ENCODE measurements at regions not wholly inside any gene's neighbourhood (a gene's known extent, or its start where the extent isn't known, plus 50 kb on each side); places are given as distances from the start of the nearest gene placed in this dataset.

DNA sequence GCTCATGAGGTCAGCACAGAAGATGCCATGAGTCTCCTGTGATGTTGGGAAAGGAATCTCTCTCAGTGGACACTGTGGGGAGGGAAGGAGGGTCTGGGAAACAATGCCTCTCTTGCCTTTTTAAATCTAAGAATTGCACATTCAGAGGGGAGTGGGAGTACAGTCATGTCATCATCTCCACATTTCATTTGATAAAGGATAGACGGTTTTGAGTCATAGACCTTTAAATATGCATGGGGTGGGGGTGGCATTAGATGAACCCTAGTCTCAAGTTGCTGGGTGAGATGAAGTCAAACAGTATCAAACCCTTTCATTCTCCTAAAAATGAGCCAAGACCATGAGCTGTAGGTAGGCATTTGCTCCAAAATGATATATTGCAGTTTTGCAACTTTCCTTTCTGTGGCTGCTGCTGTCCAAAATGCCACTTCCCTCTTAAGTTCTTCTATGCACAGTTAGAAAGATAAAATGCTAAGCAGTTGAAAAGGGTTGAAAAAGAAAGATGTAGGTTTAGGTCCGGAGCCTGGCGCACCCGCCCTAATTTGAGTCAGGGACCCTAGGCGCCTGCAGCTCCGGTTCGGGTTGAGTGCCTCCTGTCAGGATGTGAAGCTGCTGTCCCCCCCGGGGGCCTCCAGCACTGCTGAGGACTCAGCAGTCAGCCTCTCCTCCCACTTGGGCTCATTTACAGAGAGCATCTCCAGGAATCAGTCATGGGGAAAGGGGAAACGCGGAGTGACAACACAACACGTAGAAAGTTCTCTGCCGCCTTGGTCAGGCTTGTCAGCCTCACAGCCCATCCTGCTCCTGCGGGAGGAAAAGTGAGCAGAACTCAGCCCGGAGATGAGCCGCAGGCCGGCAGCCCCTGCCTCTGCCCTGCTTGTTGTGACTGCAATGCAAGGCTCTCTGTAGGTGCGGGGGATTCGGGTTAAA is 479.3 kb upstream of the RUNX1 start:
- H3K36me3 ChIP-seq = no peaks in the 10 kb centered on the region
- intact Hi-C loops (cut with DNase I; ENCODE audit: low total_unique reads) = no loop called here
- no peak for DNase-seq
- in situ Hi-C loops (cut with MboI; ENCODE audit: low sequenced_read_pairs in 4 of 4) = no loop called here
- H3K4me3 ChIP-seq = peak overlapping the region; percentile 9 to 39 (median 34)
- no peak for TF ChIP-seq POLR2A (IDR thresholded peaks at IDR 0.05)
- TF ChIP-seq, protein P1, sequence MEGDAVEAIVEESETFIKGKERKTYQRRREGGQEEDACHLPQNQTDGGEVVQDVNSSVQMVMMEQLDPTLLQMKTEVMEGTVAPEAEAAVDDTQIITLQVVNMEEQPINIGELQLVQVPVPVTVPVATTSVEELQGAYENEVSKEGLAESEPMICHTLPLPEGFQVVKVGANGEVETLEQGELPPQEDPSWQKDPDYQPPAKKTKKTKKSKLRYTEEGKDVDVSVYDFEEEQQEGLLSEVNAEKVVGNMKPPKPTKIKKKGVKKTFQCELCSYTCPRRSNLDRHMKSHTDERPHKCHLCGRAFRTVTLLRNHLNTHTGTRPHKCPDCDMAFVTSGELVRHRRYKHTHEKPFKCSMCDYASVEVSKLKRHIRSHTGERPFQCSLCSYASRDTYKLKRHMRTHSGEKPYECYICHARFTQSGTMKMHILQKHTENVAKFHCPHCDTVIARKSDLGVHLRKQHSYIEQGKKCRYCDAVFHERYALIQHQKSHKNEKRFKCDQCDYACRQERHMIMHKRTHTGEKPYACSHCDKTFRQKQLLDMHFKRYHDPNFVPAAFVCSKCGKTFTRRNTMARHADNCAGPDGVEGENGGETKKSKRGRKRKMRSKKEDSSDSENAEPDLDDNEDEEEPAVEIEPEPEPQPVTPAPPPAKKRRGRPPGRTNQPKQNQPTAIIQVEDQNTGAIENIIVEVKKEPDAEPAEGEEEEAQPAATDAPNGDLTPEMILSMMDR (IDR thresholded peaks at IDR 0.05 in 4 of 5, conservative IDR thresholded peaks at IDR 0.05 in 1 of 5) = no peak
- no peak overlapping the region for H3K27ac ChIP-seq
- H3K27me3 ChIP-seq = no peaks in the 10 kb centered on the region
- ATAC-seq = no peak
- no peaks in the 10 kb centered on the region for H3K9me3 ChIP-seq
- H3K4me1 ChIP-seq = no peaks in the 10 kb centered on the region

DNA sequence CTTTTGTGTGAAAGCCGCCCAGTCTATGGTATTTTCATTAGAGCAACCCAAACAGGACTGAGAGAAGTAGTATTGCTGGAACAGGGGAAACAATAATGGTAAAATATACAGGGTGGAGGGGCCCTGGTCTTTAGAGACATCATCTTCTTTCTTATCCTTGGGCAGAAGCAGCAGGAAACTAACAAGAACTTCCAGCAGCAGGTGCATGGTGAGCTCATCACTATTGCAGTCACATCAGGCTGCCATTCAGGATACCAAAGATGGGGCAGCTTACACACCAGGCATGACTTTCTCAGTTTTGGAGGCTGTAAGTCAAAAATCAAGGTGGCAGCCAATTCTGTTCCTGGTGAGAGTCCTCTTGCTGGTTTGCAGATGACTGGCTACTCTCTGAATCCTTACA is 478.3 kb upstream of the RUNX1 start:
- H3K4me3 ChIP-seq = no peak overlapping the region
- H3K9me3 ChIP-seq = no peaks in the 10 kb centered on the region
- intact Hi-C loops (cut with DNase I; ENCODE audit: low total_unique reads) (no loop called here), in situ Hi-C loops (cut with MboI; ENCODE audit: low sequenced_read_pairs in 4 of 4) (no loop called here)
- no peak for ATAC-seq
- H3K4me1 ChIP-seq = no peaks in the 10 kb centered on the region
- H3K27me3 ChIP-seq = no peaks in the 10 kb centered on the region
- DNase-seq = no peak
- TF ChIP-seq, protein P1 (IDR thresholded peaks at IDR 0.05 in 4 of 5, conservative IDR thresholded peaks at IDR 0.05 in 1 of 5) = no peak
- no peak for TF ChIP-seq POLR2A (IDR thresholded peaks at IDR 0.05)
- H3K36me3 ChIP-seq = no peaks in the 10 kb centered on the region
- H3K27ac ChIP-seq = no peak overlapping the region

DNA sequence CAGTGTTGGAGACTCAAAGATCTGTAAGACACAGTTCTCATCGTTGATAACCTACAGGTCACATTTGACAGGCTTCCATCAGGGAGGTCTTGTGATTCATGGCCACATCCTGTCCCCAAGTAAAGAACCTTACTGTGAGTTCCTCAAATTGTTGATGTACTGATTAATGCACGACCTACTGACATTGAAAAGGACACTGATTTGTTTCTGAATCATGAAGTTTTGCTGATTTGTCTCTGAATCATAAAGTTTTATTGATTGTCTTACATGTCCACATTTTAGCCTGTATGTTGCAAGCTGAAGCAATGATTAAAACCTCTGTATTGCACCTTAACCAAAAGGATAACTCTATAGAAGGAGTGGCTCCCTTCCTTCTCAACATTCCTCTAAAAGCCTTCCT is 476.3 kb upstream of the RUNX1 start:
- in situ Hi-C loops (cut with MboI; ENCODE audit: low sequenced_read_pairs in 4 of 4) = no loop called here
- intact Hi-C loops (cut with DNase I; ENCODE audit: low total_unique reads) = no loop called here
- no peaks in the 10 kb centered on the region for H3K4me1 ChIP-seq
- DNase-seq (no peak), ATAC-seq (no peak)
- no peaks in the 10 kb centered on the region for H3K36me3 ChIP-seq
- H3K27ac ChIP-seq = no peak overlapping the region
- H3K27me3 ChIP-seq = no peaks in the 10 kb centered on the region
- no peaks in the 10 kb centered on the region for H3K9me3 ChIP-seq
- H3K4me3 ChIP-seq = no peak overlapping the region
- no peak for TF ChIP-seq POLR2A (IDR thresholded peaks at IDR 0.05)
- TF ChIP-seq, protein P1 (IDR thresholded peaks at IDR 0.05 in 4 of 5, conservative IDR thresholded peaks at IDR 0.05 in 1 of 5) = no peak

DNA sequence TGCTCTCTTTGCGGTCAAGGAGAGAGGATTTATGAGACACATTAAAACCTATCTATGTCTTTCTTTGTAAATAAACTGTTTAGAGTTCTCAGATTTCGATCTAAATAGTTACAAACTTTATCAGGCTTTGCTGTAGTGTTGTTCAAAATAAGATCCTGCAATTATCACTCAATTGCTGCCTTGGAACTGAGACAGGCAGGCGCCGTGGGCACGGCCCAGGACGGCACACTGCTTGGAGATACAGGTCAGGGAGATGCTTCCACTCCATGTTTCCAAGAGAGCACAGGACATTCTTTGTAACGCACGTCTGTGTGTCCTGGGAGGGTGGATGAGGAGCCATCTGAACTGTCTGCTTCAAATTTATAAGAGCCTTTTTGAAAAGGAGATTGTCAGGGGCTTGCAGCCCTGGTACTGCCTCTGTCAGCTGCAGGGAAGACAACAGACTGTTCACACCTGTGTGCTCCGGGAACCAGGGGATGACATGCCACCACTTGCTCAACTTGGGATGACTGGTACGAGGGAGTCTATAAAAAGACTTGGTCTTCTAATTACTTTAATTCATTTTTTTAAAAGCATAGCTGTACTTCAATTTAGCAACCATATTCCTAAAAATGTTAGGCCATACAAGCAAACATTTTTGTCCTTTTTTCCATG is 472.9 kb upstream of the RUNX1 start:
- no peaks in the 10 kb centered on the region for H3K36me3 ChIP-seq
- no peaks in the 10 kb centered on the region for H3K4me1 ChIP-seq
- TF ChIP-seq POLR2A (IDR thresholded peaks at IDR 0.05) = no peak
- TF ChIP-seq, protein P1 (IDR thresholded peaks at IDR 0.05 in 4 of 5, conservative IDR thresholded peaks at IDR 0.05 in 1 of 5) = no peak
- no peak for DNase-seq
- in situ Hi-C loops (cut with MboI; ENCODE audit: low sequenced_read_pairs in 4 of 4) (no loop called here), intact Hi-C loops (cut with DNase I; ENCODE audit: low total_unique reads) (no loop called here)
- H3K9me3 ChIP-seq = no peaks in the 10 kb centered on the region
- H3K27me3 ChIP-seq = no peaks in the 10 kb centered on the region
- H3K4me3 ChIP-seq = no peak overlapping the region
- H3K27ac ChIP-seq = no peak overlapping the region
- ATAC-seq = no peak
